Stimulated activated CD4-positive, alpha-beta T cell treated with anti-CD3 and anti-CD28 coated beads, Interleukin-1b, Interleukin-23, amount 100 ng/mL, for 1 hour (primary cell): ENCODE measurements at regions not wholly inside any gene's neighbourhood (a gene's known extent, or its start where the extent isn't known, plus 50 kb on each side); places are given as distances from the start of the nearest gene placed in this dataset.
"Not testable (repeated sequence)": the region's sequence is repeated elsewhere in the genome, so short reads cannot be mapped to it uniquely, and the experiment has no call there.

Experiments used
- DNase-seq, 2 donors: peaks; one replicate each; pipeline ENCODE4 v3.0.0-alpha.2; 2020; ENCODE audit warnings: low read depth in 2 of 2

- DNase-seq: not testable (repeated sequence)
Measured at GRCh38 chr14:37785298-37785697, 189.9 kb downstream of the TTC6 start.

- DNase-seq: not testable (repeated sequence)
Measured at GRCh38 chr14:37786114-37786625, 190.7 kb downstream of the TTC6 start.

GRCh38 chr14:37787879-37788494 is 192.6 kb downstream of the TTC6 start:
- DNase-seq: no peak

GRCh38 chr14:37791384-37792036 is 196.1 kb downstream of the TTC6 start:
- DNase-seq: no peak

GRCh38 chr14:37792124-37792523 is 196.7 kb downstream of the TTC6 start:
- DNase-seq: no peak

- DNase-seq: no peak
Measured at GRCh38 chr14:37796703-37797416, 201.4 kb downstream of the TTC6 start.

- DNase-seq: no peak
Measured at GRCh38 chr14:37797675-37798074, 202.2 kb downstream of the TTC6 start.

GRCh38 chr14:37807722-37808121 is 212.3 kb downstream of the TTC6 start:
- no peak for DNase-seq

- DNase-seq: no peak
Measured at GRCh38 chr14:37810094-37810801, 214.8 kb downstream of the TTC6 start.

- no peak for DNase-seq
Measured at GRCh38 chr14:37813732-37814131, 218.3 kb downstream of the TTC6 start.

GRCh38 chr14:37816135-37816534 is 220.7 kb downstream of the TTC6 start:
- DNase-seq: no peak

- DNase-seq: no peak
Measured at GRCh38 chr14:37816743-37817295, 221.4 kb downstream of the TTC6 start.

- no peak for DNase-seq
Measured at GRCh38 chr14:37819155-37820015, 224.0 kb downstream of the TTC6 start.

- not testable (repeated sequence) for DNase-seq
Measured at GRCh38 chr14:37820810-37821209, 225.4 kb downstream of the TTC6 start.

GRCh38 chr14:37824939-37825712 is 229.7 kb downstream of the TTC6 start:
- DNase-seq: no peak

- no peak for DNase-seq
Measured at GRCh38 chr14:37826869-37827268, 231.4 kb downstream of the TTC6 start.

- DNase-seq: no peak
Measured at GRCh38 chr14:37830271-37830670, 234.8 kb downstream of the TTC6 start.

- no peak for DNase-seq
Measured at GRCh38 chr14:37834275-37834674, 238.8 kb downstream of the TTC6 start.

GRCh38 chr14:37838778-37839177 is 243.3 kb downstream of the TTC6 start:
- DNase-seq: not testable (repeated sequence)

- not testable (repeated sequence) for DNase-seq
Measured at GRCh38 chr14:37841039-37841438, 245.6 kb downstream of the TTC6 start.
